NCI-H128 (cell line): ENCODE measurements at regions not wholly inside any gene's neighbourhood (a gene's known extent, or its start where the extent isn't known, plus 50 kb on each side); places are given as distances from the start of the nearest gene placed in this dataset.

ENCODE experiments used
- DNase-seq: peaks from one replicate; lab custom pipeline; 2025; ENCODE audit not compliant: unreplicated experiment; lab: John Stamatoyannopoulos, UW

DNA sequence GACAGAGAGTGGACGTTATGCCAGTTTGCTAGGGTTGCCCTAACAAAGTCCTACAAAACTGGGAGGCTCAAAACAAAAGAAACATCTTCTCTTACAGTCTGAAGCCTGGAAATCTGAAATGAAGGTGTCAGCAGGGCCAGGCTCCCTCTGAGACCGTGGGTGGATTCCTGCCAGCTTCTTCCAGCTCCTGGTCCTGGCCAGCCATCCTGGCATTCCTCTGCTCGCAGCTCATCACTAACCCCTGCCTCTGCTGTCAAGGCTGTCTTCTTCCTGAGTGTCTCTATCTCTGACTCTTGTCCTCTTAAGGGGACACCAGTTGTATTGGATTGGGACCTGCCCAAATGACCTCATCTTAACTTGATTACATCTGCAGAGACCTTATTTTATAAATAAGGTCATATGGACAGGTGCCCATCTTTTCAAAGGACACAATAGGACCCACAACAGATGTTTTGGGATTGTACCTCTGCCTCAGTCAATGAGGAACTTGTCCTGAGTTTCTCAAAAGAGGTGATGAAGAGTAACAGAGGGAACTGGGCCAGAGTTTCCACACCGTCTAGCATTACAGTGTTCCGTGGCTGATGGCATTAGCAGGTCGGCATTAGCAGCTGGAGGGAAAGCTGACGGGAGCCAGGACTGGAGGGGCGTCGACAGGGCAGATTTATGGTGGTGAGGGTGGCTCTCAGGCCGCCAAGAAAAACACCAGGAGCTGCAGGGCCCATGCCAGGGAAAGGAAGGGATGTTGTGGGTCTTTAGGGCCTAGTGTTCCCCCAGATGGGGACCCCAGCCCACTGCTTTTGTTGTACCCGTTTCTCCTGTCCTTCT is 157.3 kb downstream of the TBXT start:
- no peak for DNase-seq

- DNase-seq = no peak
These were observed 158.1 kb downstream of the TBXT start for GRCh38 chr6:166009385-166010031.

DNA sequence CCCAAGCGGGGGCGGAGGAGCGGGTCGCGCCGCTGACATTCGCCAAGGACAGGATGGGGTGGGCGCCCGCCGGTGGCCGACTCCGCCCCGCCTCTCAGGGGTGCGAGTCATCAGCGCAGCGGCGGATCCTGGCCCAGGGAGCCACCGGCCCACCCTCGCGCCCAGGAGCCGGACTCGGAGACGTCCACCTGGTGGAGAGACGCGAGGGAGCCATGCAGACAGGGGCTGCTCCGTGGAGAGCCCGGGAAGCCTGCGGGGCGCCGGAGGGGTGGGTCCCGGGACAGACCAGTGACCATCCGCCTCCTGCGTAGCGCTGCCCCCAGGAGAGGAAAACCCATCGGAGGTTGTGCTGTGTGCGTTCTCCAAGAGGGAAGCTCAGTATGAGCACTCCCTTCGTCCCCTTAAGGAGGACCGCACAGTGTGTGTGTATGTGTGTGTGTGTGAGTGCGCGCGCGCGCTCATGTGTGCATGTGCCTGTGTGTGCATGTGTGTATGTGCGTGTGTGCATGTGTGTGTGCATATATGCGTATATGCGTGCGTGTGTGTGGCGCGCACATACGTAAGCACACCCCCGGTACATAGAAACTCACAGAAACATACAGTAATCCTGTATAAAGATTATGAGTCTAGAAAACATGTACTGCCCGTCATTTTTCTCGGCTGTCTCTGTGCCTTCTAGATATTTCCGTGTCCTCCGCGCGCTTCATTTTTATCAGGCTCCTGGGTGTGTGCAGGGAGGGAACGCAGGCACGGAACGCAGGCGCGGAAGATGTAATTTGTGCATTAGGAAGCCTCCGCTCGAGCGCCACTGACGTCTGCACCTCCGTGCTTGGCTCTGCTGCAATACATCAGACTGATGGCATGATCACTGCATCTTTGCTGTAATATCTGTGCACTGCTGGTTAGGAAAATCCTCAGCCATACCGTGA is 158.9 kb downstream of the TBXT start:
- DNase-seq = no peak

DNA sequence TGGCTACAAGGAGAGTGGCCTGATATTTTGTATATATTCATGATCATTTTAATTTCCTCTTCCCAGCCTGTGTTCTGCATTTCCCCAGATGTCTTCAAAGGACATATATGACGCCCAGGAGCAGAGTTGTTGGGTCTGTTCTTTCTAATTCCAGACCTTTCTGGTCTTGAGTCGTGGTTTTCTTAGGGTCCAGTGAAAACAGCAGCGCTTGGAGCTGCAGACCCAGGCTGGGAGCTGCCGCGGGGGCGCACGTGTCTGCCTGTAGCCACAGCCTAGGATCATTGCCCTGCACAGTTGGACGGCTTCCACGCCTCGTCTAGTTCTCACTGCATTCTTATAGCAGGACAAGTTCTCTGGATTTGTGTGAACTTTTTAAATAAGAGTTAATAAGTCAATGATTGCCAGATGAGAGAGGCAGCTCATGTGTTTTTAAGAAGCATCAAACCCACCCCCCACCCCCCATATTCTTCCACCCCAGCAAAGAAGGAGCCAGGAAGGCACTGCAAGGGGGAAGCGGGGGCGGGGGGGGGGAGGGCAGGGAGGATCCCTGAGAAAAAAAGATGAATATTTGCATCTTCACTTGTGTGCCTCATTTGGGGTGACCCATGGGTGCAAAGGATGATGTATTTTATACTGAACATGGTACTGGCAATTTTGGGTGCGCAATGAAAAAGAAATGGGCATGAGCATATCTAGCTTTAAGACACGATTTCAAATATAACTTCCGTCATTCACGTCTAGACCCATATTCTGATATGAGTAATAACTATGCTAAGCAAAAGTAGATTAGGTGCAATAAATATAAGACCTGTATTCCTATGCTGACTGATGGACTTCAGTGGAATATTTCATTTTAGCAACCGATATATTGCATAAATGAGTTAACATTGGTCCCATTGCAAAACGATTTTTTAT is 160.0 kb downstream of the TBXT start:
- DNase-seq = no peak

DNA sequence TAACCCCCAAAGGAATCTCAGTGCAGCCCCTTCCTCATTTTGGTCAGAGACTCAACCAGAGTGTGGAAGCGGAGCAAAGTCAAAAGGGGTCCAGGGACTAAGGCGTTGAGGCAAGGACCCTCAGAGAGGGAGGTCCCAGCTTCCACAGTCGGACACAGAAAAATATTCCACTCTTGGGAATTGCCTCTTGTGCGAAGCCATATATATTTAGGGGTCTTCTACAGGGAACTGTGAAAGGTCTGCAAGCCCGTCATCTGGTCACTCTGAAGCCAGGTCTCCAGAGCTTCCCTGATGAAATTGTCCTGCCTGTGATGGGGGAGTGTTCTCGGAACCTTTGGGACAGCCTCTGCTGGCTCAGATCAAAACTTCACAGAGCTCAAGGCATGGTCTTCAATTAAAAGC is 160.8 kb downstream of the TBXT start:
- DNase-seq = no peak

- DNase-seq = peak; percentile 47
These were observed 161.4 kb downstream of the TBXT start for GRCh38 chr6:166005944-166006899.

- no peak for DNase-seq
These were observed 162.2 kb downstream of the TBXT start for GRCh38 chr6:166005401-166005943.

GRCh38 chr6:166004876-166005275 is 162.8 kb downstream of the TBXT start:
- no peak for DNase-seq

DNA sequence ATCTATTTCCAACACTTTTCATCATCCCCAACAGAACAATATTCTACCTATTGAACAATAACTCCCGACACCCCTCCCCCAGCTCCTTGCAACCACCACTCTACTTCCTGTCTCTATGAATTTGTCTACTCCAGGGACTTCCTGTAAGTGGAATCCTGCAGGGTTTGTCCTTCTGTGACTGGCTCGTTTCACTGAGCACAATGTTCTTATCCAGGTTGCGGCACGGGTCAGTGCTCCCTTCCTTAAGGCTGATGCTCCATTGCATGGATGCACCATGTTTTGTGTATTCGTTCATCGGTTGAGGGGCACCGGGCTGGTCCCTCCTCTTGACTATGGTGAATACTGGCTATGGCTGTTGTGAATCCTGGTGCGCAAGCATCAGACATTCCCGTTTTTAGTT is 163.2 kb downstream of the TBXT start:
- DNase-seq = no peak

- DNase-seq = no peak
These were observed 164.1 kb downstream of the TBXT start for GRCh38 chr6:166003569-166003968.

GRCh38 chr6:166001359-166001758 is 166.3 kb downstream of the TBXT start:
- no peak for DNase-seq

GRCh38 chr6:165999279-165999678 is 168.4 kb downstream of the TBXT start:
- no peak for DNase-seq

- DNase-seq = no peak
These were observed 169.6 kb downstream of the TBXT start for GRCh38 chr6:165998072-165998471.

- no peak for DNase-seq
These were observed 176.3 kb downstream of the TBXT start for GRCh38 chr6:165991341-165991740.

GRCh38 chr6:165990216-165990615 is 177.4 kb downstream of the TBXT start:
- no peak for DNase-seq

DNA sequence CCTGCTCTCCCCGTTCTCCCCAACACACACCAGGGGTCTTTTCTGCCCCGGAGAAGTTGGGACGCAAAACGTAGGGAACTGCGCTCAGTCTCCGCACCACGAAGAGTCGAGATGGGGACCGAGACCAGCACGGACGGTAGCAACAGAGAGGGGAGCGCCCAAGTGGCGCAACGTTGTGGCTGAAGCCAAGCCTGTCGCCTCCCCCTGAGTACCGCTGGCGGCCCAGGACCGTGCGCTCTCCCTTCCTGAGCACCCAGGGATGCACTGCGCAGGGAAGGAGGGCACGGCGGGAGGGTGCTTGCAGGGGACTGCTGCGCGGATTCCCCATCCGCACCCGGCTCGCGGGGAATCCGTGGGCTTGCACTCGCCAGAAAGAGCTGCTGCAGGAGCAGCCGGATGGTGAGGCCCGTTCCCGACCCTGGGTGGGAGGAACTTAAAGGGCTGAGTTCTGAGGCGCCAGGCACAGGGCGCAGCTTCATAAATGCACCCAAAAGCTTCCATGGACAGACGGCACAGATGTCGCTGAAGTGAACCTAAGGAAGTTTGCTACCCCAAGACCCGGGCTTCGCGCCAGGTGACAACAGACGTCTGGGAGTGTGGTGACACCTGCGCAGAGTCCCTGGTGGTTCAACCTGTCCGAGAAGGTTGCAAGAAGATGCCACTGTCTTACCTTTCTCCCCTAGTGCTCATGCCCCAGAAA is 178.7 kb downstream of the TBXT start:
- no peak for DNase-seq

DNA sequence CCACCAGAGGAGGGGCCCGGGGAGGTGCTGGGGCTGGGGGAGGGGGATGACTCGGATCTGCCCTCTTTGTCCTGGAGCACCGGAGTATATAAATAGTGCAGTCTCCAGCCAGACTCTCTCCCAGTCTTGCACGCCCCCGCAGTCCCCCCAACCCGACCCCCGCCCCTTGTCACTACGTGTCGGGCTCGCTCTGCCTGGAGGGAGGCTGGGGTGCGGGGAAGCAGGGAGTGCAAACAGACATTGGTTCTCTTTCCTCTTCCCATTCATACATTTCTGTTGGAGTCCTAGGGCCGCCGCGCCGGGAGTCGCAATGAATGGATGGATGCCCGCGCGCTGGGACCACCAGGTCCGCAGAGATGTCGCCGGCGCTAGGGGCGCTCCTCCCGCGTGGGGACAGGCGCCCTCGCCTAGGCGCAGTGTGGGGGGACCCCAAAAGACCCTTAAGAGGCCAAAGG is 179.3 kb downstream of the TBXT start:
- no peak for DNase-seq
